ENCODE measurements at regions not wholly inside any gene's neighbourhood (a gene's known extent, or its start where the extent isn't known, plus 50 kb on each side); places are given as distances from the start of the nearest gene placed in this dataset.

DNA sequence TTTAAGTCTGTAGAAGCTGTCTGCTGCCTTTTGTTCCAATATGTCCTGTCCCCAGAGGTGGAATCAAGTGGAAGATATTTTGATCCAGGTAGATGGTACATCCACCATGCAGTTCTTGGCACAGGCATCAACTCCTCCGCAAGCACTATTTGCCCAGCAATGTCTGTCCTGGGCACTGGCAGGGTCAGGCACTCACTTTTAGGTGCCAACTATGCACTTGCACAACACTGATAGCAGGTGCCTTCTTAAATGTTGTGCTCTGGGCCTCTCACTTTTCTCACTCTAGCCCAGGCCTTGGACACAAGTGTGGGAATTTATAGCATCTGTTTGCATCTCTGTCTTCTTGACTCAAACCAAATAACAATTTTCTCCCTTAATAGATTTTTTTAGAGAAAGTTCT, 140.5 kb upstream of the UBE2E2 start:
- TF ChIP-seq, protein P1, sequence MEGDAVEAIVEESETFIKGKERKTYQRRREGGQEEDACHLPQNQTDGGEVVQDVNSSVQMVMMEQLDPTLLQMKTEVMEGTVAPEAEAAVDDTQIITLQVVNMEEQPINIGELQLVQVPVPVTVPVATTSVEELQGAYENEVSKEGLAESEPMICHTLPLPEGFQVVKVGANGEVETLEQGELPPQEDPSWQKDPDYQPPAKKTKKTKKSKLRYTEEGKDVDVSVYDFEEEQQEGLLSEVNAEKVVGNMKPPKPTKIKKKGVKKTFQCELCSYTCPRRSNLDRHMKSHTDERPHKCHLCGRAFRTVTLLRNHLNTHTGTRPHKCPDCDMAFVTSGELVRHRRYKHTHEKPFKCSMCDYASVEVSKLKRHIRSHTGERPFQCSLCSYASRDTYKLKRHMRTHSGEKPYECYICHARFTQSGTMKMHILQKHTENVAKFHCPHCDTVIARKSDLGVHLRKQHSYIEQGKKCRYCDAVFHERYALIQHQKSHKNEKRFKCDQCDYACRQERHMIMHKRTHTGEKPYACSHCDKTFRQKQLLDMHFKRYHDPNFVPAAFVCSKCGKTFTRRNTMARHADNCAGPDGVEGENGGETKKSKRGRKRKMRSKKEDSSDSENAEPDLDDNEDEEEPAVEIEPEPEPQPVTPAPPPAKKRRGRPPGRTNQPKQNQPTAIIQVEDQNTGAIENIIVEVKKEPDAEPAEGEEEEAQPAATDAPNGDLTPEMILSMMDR (IDR thresholded peaks at IDR 0.05; ENCODE audit: borderline replicate concordance, extremely low read depth, low read length, poor library complexity, severe bottlenecking), result no peak
- no peak for TF ChIP-seq EZH2 (IDR thresholded peaks at IDR 0.05; ENCODE audit: borderline replicate concordance, low read depth, low read length, severe bottlenecking)

Measured in DND-41 (cell line).